NCI-H2227 treated with DMSO at 0.1 percent for 48 hours (cell line): ENCODE measurements at regions not wholly inside any gene's neighbourhood (a gene's known extent, or its start where the extent isn't known, plus 50 kb on each side); places are given as distances from the start of the nearest gene placed in this dataset.

Source experiments
- DNase-seq: peaks from one replicate; lab custom pipeline; 2025; lab: John Stamatoyannopoulos, UW

DNA sequence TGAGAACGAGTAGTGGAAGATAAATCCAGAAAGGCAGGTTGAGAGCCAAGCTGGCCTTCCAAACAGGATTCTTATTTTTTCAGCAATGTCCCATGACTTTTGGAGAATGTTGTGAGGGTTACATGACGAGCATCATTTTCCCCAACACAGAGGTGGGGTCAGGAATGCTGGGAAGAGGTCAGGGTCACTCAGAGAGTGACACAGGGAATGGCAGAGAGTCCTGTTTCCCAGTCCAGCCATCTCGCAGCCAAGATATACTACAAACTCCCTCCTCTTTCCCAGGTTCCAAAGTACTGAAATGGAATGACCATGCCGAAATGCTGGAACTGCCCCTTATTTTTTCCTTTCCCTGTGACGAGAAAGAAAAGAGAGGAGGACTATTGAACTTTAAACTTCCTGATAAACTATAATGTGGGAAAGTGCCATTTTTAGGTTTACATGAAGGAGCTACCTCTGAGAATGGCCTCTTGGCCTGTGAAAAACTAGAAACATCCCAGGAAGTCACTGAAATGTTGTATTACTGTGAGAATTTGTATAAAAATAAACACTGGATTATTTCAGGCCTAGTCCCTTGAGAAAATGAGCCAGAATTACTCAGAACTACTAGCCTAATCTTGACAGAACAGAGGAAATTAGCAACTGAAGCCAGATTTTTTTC, 420.4 kb downstream of the CETN3 start:
- DNase-seq: no peak

GRCh38 chr5:89988129-89988810, 421.3 kb downstream of the CETN3 start:
- no peak for DNase-seq

GRCh38 chr5:89983216-89983615, 426.3 kb downstream of the CETN3 start:
- no peak for DNase-seq

DNA sequence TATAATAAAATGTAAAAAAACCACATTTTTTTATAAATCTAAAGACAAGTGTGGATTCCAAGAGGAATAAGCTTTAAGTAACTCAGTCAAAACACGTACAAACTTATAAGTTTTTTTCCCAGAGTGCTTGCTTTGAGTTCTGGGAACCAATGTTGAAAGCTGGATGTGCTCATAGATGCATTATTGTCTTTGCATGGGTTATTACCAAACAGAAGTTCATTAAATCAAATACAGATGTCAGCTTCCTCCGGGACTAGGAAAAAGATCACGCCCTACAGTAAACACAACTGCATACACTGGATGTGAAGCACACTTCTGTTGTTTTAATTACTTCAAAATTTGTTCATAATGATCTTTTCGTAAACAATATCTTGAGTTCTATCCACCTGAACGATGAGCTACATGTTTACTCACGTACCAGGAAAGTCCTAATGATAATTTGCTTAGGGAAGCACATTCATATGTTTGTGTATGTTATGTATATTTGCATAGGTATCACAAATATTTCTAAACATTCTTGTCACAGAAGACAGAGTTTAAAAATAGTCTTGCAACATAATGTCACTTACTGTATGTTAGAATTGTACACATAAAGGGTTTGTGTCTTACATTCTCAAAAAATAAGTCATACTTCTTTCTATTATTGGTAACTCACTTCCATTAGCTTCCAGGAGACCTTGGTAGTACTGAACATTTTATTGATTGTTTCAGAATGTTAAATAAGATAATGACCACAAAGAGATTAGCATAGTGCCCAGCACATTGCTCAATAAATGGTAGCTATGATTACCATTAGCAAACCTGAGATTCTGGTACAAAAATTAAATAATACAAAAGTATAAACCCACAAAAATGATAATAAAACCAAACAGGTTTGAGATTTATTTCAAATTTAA, 427.4 kb downstream of the CETN3 start:
- DNase-seq: no peak

DNA sequence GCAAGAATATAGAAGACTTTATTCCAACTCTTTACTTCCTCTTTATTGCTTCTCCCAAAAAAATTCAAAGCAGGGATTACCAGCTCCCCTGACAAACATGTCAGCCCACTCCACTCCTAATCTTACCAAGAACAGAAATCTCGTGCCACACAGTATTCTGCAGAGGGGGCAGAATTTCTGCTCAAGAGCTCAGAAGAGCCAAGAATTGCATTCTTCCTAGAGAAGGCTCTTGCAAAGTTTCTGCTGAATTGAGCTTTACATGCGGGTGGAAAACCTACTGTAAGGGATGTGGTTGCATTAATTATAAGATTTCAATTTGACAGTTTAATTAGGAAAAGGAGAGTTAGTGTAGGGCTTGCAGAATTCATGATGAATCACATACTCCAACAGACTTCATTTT, 428.5 kb downstream of the CETN3 start:
- DNase-seq: no peak

DNA sequence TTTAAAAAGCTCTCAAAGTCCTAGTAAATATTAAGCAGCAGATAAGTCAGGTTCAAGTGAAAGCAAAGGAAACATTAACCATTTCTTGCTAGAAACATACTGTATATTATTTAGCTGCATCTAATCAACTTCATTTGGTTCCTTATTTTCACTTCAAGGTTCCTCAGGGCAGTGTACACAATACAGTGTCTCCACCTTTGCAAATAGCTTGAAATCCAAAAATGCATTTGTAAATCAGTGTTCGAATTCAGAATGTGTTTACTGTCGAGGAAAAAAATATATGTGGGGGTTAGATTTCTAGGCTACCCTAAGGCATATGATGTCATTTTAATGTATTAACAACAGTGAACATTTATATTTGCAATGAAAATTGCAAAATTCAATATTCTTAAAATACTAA, 436.0 kb downstream of the CETN3 start:
- no peak for DNase-seq

- DNase-seq: no peak
Measured at GRCh38 chr5:89972901-89973300, 436.7 kb downstream of the CETN3 start.

DNA sequence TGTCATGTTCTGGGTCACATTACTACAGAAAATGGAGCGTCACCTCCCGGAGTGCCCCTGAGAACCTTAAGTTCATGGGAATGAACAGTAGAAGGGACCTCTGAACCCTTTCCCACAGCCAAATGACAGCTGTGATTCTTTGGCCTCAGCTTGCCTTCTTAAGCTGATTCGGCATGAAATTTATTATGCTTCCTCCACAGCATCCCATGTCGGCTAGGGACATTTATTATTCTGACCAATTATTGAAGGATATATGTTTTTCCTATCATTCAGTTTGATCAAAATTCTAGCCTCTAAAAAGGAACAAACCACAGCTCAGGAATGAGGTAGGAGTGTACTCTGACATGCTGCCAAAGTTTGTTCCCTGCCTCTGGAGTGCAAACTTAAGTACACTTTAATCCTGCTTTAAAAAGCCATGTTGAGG, 440.6 kb downstream of the CETN3 start:
- no peak for DNase-seq

- no peak for DNase-seq
Measured at GRCh38 chr5:89967771-89968444, 441.6 kb downstream of the CETN3 start.

GRCh38 chr5:89956838-89957237, 452.7 kb downstream of the CETN3 start:
- DNase-seq: no peak

GRCh38 chr5:89954916-89955315, 454.6 kb downstream of the CETN3 start:
- no peak for DNase-seq

- no peak for DNase-seq
Measured at GRCh38 chr5:89951876-89952275, 457.7 kb downstream of the CETN3 start.

- DNase-seq: no peak
Measured at GRCh38 chr5:89950234-89950633, 459.3 kb downstream of the CETN3 start.

DNA sequence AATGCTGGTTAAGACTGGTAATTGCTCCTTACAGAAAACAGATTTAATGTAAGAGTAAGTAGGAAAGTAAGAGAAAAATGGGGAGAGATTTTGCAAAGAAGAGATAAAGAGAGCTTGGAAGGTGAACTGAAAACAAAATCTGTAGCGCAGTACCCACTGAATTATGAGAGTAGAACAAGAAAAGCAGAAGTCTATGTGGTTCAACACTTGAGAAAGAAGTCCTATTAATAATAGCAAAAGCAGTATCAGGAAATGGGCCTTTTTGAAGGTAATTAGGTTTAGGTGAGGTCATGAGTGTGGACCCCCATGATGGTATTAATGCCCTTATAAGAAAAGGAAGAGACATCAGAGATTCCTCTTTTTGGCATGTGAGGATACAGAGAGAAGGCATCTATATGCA, 460.6 kb downstream of the CETN3 start:
- DNase-seq: no peak

GRCh38 chr5:89946916-89947315, 462.6 kb downstream of the CETN3 start:
- no peak for DNase-seq

DNA sequence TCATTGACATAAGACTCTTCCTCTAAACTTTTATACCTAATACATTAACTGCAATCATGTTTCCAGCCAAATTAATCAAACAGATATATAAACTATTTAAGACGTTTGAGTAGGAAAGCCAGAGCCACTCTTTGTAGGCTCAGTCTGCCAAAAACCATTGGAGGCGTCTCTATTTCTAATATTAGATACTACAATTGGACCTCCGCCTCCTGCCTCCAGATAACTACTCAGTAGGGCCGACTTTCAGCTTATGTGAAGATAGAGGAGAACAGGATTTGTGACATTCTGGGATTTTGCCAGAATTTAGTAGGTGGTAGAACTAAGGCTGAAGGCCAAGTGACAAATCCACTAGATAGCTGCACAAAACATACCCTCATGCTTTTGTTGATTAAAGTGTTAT, 463.0 kb downstream of the CETN3 start:
- DNase-seq: no peak

DNA sequence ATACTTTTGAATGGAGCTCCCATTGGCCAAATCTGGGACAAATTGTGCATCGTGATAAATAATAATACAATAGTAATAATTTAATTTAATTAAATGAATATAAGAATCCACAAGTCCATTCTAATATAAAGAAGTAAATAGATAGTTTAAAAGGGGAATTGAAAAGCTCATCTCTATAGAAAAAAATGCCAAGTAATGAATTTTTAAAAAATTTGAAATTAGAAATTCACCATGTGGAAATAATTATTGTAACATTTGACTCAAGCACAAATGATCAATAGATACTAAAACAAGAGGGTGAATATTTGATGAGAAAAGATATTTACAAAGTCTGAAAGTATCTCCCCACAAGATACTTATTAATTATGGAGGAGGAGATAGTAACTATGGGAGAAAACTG, 467.4 kb downstream of the CETN3 start:
- DNase-seq: no peak

- DNase-seq: no peak
Measured at GRCh38 chr5:89936576-89936975, 473.0 kb downstream of the CETN3 start.

DNA sequence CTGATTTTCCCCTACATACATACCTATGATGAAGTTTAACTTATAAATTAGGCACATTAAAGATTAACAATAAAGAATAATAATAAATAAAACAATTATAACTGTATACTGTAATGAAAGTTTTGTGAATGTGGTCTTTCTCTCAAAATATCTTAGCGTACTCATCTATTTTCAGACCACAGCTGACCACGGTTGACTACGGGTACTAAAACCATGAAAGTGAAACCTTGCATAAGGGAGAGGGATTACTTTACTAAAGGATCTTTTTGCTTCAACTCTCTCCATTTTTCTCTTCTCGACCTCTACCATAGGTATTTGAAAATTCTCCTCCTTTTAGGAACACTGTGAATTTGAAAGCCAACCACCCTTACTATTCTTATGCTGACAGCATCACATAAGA, 475.5 kb downstream of the CETN3 start:
- DNase-seq: no peak

GRCh38 chr5:89932771-89933181, 476.8 kb downstream of the CETN3 start:
- DNase-seq: no peak

DNA sequence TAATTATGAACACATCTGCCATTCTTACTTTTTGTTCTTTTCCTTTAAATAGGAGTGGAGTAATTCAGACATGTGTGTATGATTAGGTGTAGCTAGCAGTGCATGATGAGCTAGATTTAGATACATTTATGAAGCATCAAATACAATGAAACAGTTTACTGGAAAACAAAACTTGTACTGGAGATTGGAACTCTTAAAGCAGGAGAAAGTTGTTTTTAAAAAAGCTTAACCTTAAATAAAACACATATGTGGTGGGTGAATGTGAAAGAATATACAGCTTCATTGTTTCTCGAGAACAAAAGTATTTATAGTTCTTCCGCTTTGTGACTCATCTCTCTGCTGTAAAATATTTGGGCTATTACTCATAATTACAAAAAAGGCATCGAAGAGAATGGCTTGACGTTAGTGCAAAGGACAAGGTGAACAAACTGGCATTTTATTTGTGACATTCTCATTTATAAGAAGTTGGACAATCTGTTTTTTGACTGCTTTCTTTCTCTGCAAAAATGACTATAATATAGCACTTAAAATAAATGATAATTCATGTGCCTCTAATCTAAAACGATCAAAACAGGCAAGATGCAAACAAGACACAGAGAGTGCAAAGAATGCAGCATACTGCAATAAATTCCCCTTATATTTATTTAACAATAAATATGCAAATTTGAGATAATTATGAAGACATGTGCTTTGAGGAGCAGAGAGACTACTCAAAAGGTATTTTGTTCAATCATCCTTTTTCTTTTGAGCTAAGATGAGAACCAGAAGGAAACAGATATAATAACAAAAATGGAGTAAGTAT, 478.8 kb downstream of the CETN3 start:
- DNase-seq: no peak

- DNase-seq: no peak
Measured at GRCh38 chr5:89929834-89930233, 479.7 kb downstream of the CETN3 start.
